Upper lobe of left lung (tissue), 6 donors: ENCODE measurements at regions not wholly inside any gene's neighbourhood (a gene's known extent, or its start where the extent isn't known, plus 50 kb on each side); places are given as distances from the start of the nearest gene placed in this dataset.

Experiments
- ATAC-seq, 2 donors: fragments of 200-7000 bp; cut with Tn5 transposase; one replicate each; pipeline ENCODE4 v1.9.1; 2022; ENCODE audit warnings: mild to moderate bottlenecking in 2 of 2, moderate library complexity in 2 of 2; ENCODE audit not compliant: low FRiP score in 2 of 2
- DNase-seq, 2 donors: peaks; one replicate each; pipeline ENCODE4 v3.0.0-alpha.2; 2019 to 2020
- H3K27ac ChIP-seq, 4 donors: fragments of 200-600 bp; sonication (generic); one replicate each; pipeline ENCODE4 v1.5.1; 2016 to 2019
- H3K27me3 ChIP-seq, 4 donors: fragments of 200-600 bp; sonication (generic); one replicate each; pipeline ENCODE4 v1.5.1; 2017 to 2019
- H3K36me3 ChIP-seq, 4 donors: fragments of 200-600 bp; sonication (generic); one replicate each; pipeline ENCODE4 v1.5.1; 2016 to 2019
- H3K4me1 ChIP-seq, 4 donors: fragments of 200-600 bp; sonication (generic); one replicate each; pipeline ENCODE4 v1.5.1; 2018 to 2019
- H3K4me3 ChIP-seq, 4 donors: fragments of 200-600 bp; sonication (generic); one replicate each; pipeline ENCODE4 v1.5.1; 2017 to 2019; ENCODE audit warnings: mild to moderate bottlenecking in 2 of 4, moderate library complexity in 1 of 4
- H3K9me3 ChIP-seq, 4 donors: fragments of 200-600 bp; sonication (generic); one replicate each; pipeline ENCODE4 v1.5.1; 2018 to 2019
- EP300 ChIP-seq, 4 donors: sonication (generic); formaldehyde crosslinking; IDR thresholded peaks; one replicate each; pipeline ENCODE4 v1.5.1; 2017; ENCODE audit warnings: antibody characterized with exemption in 4 of 4, control low read depth in 2 of 4
- POLR2A ChIP-seq, 4 donors: fragments of 450-650 bp; IDR thresholded peaks; one replicate each; pipeline ENCODE4 v1.5.1; 2016 to 2017; ENCODE audit warnings: antibody characterized with exemption in 4 of 4, mild to moderate bottlenecking in 2 of 4
- POLR2AphosphoS5 ChIP-seq, 2 donors: sonication (generic); formaldehyde crosslinking; IDR thresholded peaks; one replicate each; pipeline ENCODE4 v1.5.1; 2017; ENCODE audit warnings: antibody characterized with exemption in 2 of 2
- WGBS, 2 donors: methylation state at CpG; one replicate each; pipeline ENCODE4 v1.1.5; 2017 to 2018; 5-methylcytosine and 5-hydroxymethylcytosine counted together
- TF ChIP-seq, protein P1 (sequence below), 6 experiments: fragments of 450-650 bp in 4 of 6; fragments of 200-600 bp in 2 of 6; sonication (generic) in 2 of 6; IDR thresholded peaks; one replicate each; pipeline ENCODE4 v1.5.1; 2016 to 2019; ENCODE audit warnings: antibody characterized with exemption in 6 of 6
- donor health status: DM: no; HTN: no; CAD: no; lungs with moderate emphysema.
- donor health status: DM: no; HTN: yes; CAD: no; lungs with severe emphysema.

GRCh38 chr13:79194727-79195126 is 211.3 kb downstream of the RBM26 start:
- H3K4me3 ChIP-seq = no peak overlapping the region
- DNase-seq (no peak), ATAC-seq (no peak)
- H3K27me3 ChIP-seq = no peaks in the 10 kb centered on the region
- WGBS, 2 donors = 85 to 91% methylated on average over 2 of the region's 2 CpGs
- H3K9me3 ChIP-seq = no peaks in the 10 kb centered on the region
- H3K27ac ChIP-seq = no peak overlapping the region
- TF ChIP-seq POLR2AphosphoS5 (IDR thresholded peaks at IDR 0.05) = no peak
- TF ChIP-seq EP300 (IDR thresholded peaks at IDR 0.05) = no peak
- no peak for TF ChIP-seq POLR2A (IDR thresholded peaks at IDR 0.05)
- TF ChIP-seq, protein P1, sequence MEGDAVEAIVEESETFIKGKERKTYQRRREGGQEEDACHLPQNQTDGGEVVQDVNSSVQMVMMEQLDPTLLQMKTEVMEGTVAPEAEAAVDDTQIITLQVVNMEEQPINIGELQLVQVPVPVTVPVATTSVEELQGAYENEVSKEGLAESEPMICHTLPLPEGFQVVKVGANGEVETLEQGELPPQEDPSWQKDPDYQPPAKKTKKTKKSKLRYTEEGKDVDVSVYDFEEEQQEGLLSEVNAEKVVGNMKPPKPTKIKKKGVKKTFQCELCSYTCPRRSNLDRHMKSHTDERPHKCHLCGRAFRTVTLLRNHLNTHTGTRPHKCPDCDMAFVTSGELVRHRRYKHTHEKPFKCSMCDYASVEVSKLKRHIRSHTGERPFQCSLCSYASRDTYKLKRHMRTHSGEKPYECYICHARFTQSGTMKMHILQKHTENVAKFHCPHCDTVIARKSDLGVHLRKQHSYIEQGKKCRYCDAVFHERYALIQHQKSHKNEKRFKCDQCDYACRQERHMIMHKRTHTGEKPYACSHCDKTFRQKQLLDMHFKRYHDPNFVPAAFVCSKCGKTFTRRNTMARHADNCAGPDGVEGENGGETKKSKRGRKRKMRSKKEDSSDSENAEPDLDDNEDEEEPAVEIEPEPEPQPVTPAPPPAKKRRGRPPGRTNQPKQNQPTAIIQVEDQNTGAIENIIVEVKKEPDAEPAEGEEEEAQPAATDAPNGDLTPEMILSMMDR (IDR thresholded peaks at IDR 0.05) = no peak
- peaks cover 0 to 5% (median 0%) of the 10 kb centered on the region in 4 donors for H3K4me1 ChIP-seq
- H3K36me3 ChIP-seq = no peaks in the 10 kb centered on the region

- Histone ChIP-seq H3K9me3 (no peaks in the 10 kb centered on the region), H3K4me3 (no peak overlapping the region), H3K4me1 (peaks cover 0 to 5% (median 0%) of the 10 kb centered on the region in 4 donors), H3K36me3 (no peaks in the 10 kb centered on the region), H3K27ac (no peak overlapping the region), H3K27me3 (no peaks in the 10 kb centered on the region)
- ATAC-seq (no peak), DNase-seq (no peak)
- TF ChIP-seq POLR2AphosphoS5 (IDR thresholded peaks at IDR 0.05) (no peak), POLR2A (IDR thresholded peaks at IDR 0.05) (no peak), EP300 (IDR thresholded peaks at IDR 0.05) (no peak)
- TF ChIP-seq, protein P1 (IDR thresholded peaks at IDR 0.05) = no peak
- WGBS, 2 donors = 64 to 77% methylated on average over 3 of the region's 3 CpGs
These were observed 211.8 kb downstream of the RBM26 start for GRCh38 chr13:79194272-79194671.

DNA sequence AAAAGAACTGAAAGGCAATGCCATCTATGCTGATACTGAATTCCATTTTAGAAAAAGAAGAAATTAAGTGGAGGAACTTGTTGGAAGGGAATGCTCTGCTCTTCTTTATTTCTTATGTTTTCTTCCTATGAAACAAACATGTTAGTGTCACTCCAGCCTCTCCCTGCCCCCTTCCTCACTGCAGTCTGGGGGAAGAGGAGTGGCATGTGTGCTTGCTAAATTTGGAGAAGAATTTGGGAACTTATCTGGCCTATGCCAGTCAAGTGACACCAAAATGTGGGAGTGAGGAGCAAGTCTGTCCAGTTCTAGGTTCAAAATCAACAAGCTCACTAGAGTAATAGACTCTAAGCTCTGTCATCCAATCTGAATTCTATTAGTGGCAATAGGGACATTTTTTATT is 214.6 kb downstream of the RBM26 start:
- H3K27me3 ChIP-seq = no peaks in the 10 kb centered on the region
- no peaks in the 10 kb centered on the region for H3K9me3 ChIP-seq
- H3K4me3 ChIP-seq = no peak overlapping the region
- peaks cover 0 to 5% (median 0%) of the 10 kb centered on the region in 4 donors for H3K4me1 ChIP-seq
- TF ChIP-seq EP300 (IDR thresholded peaks at IDR 0.05) = no peak
- no peak for TF ChIP-seq POLR2AphosphoS5 (IDR thresholded peaks at IDR 0.05)
- no peak for TF ChIP-seq POLR2A (IDR thresholded peaks at IDR 0.05)
- TF ChIP-seq, protein P1 (IDR thresholded peaks at IDR 0.05) = no peak
- ATAC-seq = peak in 1 of 2 donors; percentile 29
- H3K27ac ChIP-seq = no peak overlapping the region
- no peaks in the 10 kb centered on the region for H3K36me3 ChIP-seq
- no peak for DNase-seq

DNA sequence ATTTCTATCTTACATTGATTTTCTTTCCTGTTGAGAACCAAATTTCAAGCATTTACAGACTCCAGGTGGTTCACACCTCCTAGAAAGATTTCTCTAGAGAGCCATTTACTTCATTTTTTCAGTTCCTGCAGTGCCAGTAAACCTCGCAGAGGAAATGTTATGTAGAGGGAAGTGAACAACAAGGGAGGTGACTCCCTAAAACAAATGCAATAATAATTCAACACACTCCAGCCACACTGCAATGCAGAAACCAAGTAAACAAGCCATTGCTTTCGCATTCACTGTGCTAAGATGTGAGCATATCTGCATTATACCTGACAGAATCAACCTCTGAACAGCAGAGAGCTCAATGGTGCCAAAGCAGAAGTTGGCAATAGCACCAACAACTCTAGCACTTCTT is 215.1 kb downstream of the RBM26 start:
- TF ChIP-seq, protein P1 (IDR thresholded peaks at IDR 0.05) = no peak
- no peak for TF ChIP-seq POLR2AphosphoS5 (IDR thresholded peaks at IDR 0.05)
- TF ChIP-seq EP300 (IDR thresholded peaks at IDR 0.05) = no peak
- no peak for TF ChIP-seq POLR2A (IDR thresholded peaks at IDR 0.05)
- Histone ChIP-seq H3K27me3 (no peaks in the 10 kb centered on the region), H3K9me3 (no peaks in the 10 kb centered on the region), H3K4me3 (no peak overlapping the region), H3K4me1 (peaks cover 0 to 5% (median 0%) of the 10 kb centered on the region in 4 donors), H3K36me3 (no peaks in the 10 kb centered on the region), H3K27ac (no peak overlapping the region)
- 55 to 58% methylated on average over 2 of the region's 2 CpGs for WGBS, 2 donors
- DNase-seq = no peak
- no peak for ATAC-seq

GRCh38 chr13:79187917-79188690 is 218.0 kb downstream of the RBM26 start:
- Histone ChIP-seq H3K4me3 (no peak overlapping the region), H3K27me3 (no peaks in the 10 kb centered on the region), H3K9me3 (no peaks in the 10 kb centered on the region), H3K27ac (no peak overlapping the region), H3K36me3 (no peaks in the 10 kb centered on the region), H3K4me1 (peaks cover 0 to 5% (median 0%) of the 10 kb centered on the region in 4 donors)
- TF ChIP-seq POLR2AphosphoS5 (IDR thresholded peaks at IDR 0.05) (no peak), EP300 (IDR thresholded peaks at IDR 0.05) (no peak)
- DNase-seq (no peak), ATAC-seq (no peak)
- WGBS, 2 donors = 56 to 85% methylated on average over 3 of the region's 3 CpGs
